HUES64 (cell line): ENCODE measurements at regions not wholly inside any gene's neighbourhood (a gene's known extent, or its start where the extent isn't known, plus 50 kb on each side); places are given as distances from the start of the nearest gene placed in this dataset.

ENCODE experiments used
- H3K27ac ChIP-seq: 2 replicates; pipeline ENCODE4 v1.7.0; 2013; ENCODE audit warnings: low read depth, low read length, inconsistent platforms
- H3K27me3 ChIP-seq: 2 replicates; pipeline ENCODE4 v1.6.1; 2013; ENCODE audit warnings: mild to moderate bottlenecking, low read length; ENCODE audit not compliant: insufficient read depth
- H3K36me3 ChIP-seq: 2 replicates; pipeline ENCODE4 v1.6.1; 2013; ENCODE audit warnings: mild to moderate bottlenecking, low read length; ENCODE audit not compliant: insufficient read depth
- H3K4me1 ChIP-seq: 2 replicates; pipeline ENCODE4 v1.6.1; 2013; ENCODE audit warnings: mild to moderate bottlenecking, low read length, moderate library complexity; ENCODE audit not compliant: insufficient read depth
- H3K4me3 ChIP-seq: 2 replicates; pipeline ENCODE4 v1.5.1; 2013; ENCODE audit warnings: mild to moderate bottlenecking, low read length, moderate library complexity
- H3K9ac ChIP-seq: 2 replicates; pipeline ENCODE4 v1.6.1; 2013; ENCODE audit warnings: mild to moderate bottlenecking, low read depth, low read length
- H3K9me3 ChIP-seq: 2 replicates; pipeline ENCODE4 v1.6.1; 2013; ENCODE audit warnings: low read depth, low read length; ENCODE audit not compliant: insufficient read depth
- WGBS: fragments of 150-250, 120-280 bp; methylation state at CpG from one replicate; pipeline ENCODE4 v1.1.7; 2013; ENCODE audit warnings: missing lambda C conversion rate; 5-methylcytosine and 5-hydroxymethylcytosine counted together

DNA sequence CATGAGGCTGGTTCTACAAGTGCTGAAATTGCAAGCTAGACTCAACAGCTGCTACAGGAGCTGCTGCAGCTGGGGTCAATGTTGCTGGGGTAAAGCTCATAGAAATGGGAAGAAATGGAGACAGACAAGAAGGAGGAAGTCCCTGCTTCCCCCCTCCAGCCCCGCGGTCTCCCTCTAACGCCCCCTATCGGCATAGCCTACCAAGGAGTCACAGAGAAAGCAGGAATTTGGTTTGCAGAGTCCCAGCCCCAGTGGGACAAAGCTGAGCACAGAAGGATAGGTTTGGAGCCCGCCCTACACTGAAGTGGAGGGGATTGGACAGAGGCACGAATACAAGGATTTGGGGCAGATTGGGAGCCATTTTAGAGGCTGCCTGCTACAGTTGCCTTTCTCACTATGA lies 176.9 kb upstream of the ANKRD28 start:
- Histone ChIP-seq H3K27ac (no peak overlapping the region), H3K9me3 (no peaks in the 10 kb centered on the region), H3K27me3 (no peaks in the 10 kb centered on the region), H3K4me3 (no peak overlapping the region), H3K4me1 (no peaks in the 10 kb centered on the region), H3K9ac (no peak overlapping the region), H3K36me3 (no peaks in the 10 kb centered on the region)
- WGBS: 50% methylated on average over 6 of the region's 6 CpGs

DNA sequence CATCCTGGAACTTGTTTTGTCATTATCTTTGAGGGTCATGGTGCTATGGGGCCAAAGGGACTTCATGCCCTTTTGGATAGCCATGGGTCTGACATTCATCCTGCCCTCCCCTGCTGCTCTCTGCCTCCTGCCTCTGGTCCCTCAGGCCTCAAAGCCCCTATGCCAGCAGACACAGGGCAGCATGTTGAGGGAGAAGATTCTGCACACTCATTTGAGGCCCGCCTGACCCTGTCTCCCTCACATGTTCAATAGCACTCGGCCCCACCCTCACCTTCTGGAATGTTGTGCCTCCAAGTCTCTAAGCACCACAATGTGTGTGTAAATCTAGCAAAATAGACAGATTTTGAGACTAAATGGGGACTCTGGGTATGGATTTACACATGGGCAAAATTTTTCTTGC lies 178.7 kb upstream of the ANKRD28 start:
- no peaks in the 10 kb centered on the region for H3K36me3 ChIP-seq
- no peaks in the 10 kb centered on the region for H3K4me1 ChIP-seq
- H3K4me3 ChIP-seq: no peak overlapping the region
- 50% methylated on average over 2 of the region's 2 CpGs for WGBS
- no peak overlapping the region for H3K27ac ChIP-seq
- no peak overlapping the region for H3K9ac ChIP-seq
- H3K9me3 ChIP-seq: no peaks in the 10 kb centered on the region
- no peaks in the 10 kb centered on the region for H3K27me3 ChIP-seq

DNA sequence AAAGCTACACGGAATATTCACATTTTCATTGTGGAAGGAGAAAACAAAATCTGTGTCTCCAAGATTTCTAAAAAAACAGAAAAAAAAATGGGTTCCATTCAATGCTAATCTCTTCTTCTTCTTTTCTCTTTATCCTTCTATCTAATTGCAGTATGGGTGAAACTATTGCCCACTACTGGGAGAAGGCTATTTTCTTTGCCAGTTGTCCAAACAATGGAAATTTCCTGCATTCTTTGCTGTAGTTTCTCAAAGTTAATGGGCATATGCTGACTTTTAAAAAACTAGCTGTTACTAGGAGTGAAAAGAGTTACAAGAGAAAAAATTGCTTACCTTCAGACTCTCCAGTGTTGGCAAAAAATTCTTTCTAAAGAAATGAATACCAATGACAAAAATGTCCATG lies 179.3 kb upstream of the ANKRD28 start:
- no peaks in the 10 kb centered on the region for H3K9me3 ChIP-seq
- H3K9ac ChIP-seq: no peak overlapping the region
- H3K36me3 ChIP-seq: no peaks in the 10 kb centered on the region
- H3K4me1 ChIP-seq: no peaks in the 10 kb centered on the region
- no peaks in the 10 kb centered on the region for H3K27me3 ChIP-seq
- H3K27ac ChIP-seq: no peak overlapping the region
- 100% methylated on average over 1 of the region's 1 CpG for WGBS
- no peak overlapping the region for H3K4me3 ChIP-seq

DNA sequence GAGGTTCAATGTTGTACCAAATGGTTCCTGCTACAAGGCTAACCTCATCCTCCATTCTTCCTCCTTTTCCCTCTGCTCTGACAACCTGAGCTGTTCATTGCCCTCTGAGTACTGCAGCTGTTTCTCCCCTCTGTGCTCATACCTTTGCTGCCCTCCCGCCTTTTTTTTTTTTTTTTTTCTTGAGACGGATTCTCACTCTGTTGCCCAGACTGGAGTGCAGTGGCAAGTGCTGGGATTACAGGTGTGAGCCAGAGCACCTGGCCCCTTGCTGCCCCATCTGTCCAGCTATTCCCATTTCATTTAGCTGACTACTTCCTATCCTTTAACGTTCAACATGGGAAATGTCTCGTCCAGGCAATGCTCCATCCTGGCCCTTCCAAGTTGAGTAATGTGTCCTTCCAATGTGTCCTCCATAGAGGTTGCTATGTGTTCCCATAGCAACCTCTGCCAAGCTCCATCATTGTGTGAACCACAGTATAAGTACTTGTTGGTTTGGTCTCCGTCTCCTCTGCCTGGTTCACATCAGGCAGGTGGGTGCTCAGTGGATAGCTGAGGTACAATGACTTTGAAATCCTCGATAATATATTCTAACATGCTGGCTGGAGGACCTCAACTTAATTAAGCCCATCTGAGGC lies 179.9 kb upstream of the ANKRD28 start:
- Histone ChIP-seq H3K27ac (no peak overlapping the region), H3K4me3 (no peak overlapping the region), H3K9ac (no peak overlapping the region), H3K4me1 (0 out of 2 replicates have a peak, but pooled peaks cover 4% of the 10 kb centered on the region), H3K9me3 (no peaks in the 10 kb centered on the region), H3K27me3 (no peaks in the 10 kb centered on the region), H3K36me3 (no peaks in the 10 kb centered on the region)
- 85% methylated on average over 5 of the region's 6 CpGs for WGBS

- 97% methylated on average over 2 of the region's 2 CpGs for WGBS
These were observed 181.0 kb upstream of the ANKRD28 start for GRCh38 chr3:15978801-15979200.

DNA sequence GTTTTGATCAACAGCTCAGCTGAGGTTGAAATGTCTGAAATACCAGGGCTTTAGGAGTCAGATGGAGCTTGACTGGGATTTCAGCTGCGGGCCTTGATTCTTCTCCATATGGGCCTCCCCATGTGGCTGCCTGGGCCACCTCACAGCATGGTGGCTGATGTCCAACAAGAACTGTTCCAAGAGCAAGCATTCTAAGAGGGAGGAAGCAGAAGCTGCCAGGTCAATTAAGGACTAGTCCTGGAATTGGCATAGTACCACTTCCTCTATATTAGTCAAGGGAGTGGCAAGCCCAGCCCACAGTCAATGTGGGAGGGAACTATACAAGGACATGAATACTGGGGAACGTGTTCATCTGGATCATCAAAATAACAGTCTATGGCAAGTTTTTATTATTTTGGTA lies 181.7 kb upstream of the ANKRD28 start:
- no peaks in the 10 kb centered on the region for H3K27me3 ChIP-seq
- 0 out of 2 replicates have a peak, but pooled peaks cover 10% of the 10 kb centered on the region for H3K4me1 ChIP-seq
- H3K36me3 ChIP-seq: no peaks in the 10 kb centered on the region
- no peak overlapping the region for H3K9ac ChIP-seq
- 89% methylated on average over 2 of the region's 2 CpGs for WGBS
- H3K4me3 ChIP-seq: no peak overlapping the region
- H3K27ac ChIP-seq: no peak overlapping the region
- no peaks in the 10 kb centered on the region for H3K9me3 ChIP-seq

More at GRCh38 chr3:15978801-15979200, 181.0 kb upstream of the ANKRD28 start:
- no peaks in the 10 kb centered on the region for H3K27me3 ChIP-seq
- H3K4me3 ChIP-seq: no peak overlapping the region
- 0 out of 2 replicates have a peak, but pooled peaks cover 10% of the 10 kb centered on the region for H3K4me1 ChIP-seq
- H3K36me3 ChIP-seq: no peaks in the 10 kb centered on the region
- H3K27ac ChIP-seq: no peak overlapping the region
- H3K9ac ChIP-seq: no peak overlapping the region
- H3K9me3 ChIP-seq: no peaks in the 10 kb centered on the region

DNA sequence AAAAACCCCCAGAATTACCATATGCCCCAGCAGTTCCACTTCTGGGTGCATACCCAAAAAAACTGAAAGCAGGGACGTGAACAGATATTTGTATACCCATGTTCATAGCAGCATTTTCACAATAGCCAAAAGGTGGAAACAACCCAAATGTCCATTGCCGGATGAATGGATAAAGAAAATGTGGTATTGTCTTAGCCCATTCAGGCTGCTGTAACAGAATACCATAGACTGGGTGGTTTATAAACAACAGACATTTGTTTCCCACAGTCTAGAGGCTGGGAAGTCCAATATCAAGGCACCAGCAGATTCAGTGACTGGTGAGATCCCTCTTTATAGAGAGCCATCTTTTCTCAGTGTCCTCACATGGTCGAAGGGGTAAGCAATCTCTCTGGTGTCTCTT lies 182.1 kb upstream of the ANKRD28 start:
- 97% methylated on average over 2 of the region's 3 CpGs for WGBS
- Histone ChIP-seq H3K27me3 (no peaks in the 10 kb centered on the region), H3K27ac (no peak overlapping the region), H3K4me1 (0 out of 2 replicates have a peak, but pooled peaks cover 10% of the 10 kb centered on the region), H3K4me3 (no peak overlapping the region), H3K9me3 (no peaks in the 10 kb centered on the region), H3K36me3 (no peaks in the 10 kb centered on the region), H3K9ac (no peak overlapping the region)

GRCh38 chr3:15982243-15982642 lies 184.5 kb upstream of the ANKRD28 start:
- H3K36me3 ChIP-seq: no peaks in the 10 kb centered on the region
- no peak overlapping the region for H3K27ac ChIP-seq
- H3K9ac ChIP-seq: no peak overlapping the region
- H3K9me3 ChIP-seq: peaks cover 2% of the 10 kb centered on the region
- whole genome bisulfite sequencing: 95% methylated on average over 1 of the region's 1 CpG
- no peaks in the 10 kb centered on the region for H3K27me3 ChIP-seq
- no peak overlapping the region for H3K4me3 ChIP-seq
- 0 out of 2 replicates have a peak, but pooled peaks cover 10% of the 10 kb centered on the region for H3K4me1 ChIP-seq

- Histone ChIP-seq H3K36me3 (no peaks in the 10 kb centered on the region), H3K9ac (no peak overlapping the region), H3K4me1 (0 out of 2 replicates have a peak, but pooled peaks cover 10% of the 10 kb centered on the region), H3K4me3 (no peak overlapping the region), H3K27ac (no peak overlapping the region), H3K9me3 (peaks cover 5% of the 10 kb centered on the region), H3K27me3 (no peaks in the 10 kb centered on the region)
- WGBS: 92% methylated on average over 10 of the region's 10 CpGs
These were observed 185.0 kb upstream of the ANKRD28 start for GRCh38 chr3:15982667-15983196.

DNA sequence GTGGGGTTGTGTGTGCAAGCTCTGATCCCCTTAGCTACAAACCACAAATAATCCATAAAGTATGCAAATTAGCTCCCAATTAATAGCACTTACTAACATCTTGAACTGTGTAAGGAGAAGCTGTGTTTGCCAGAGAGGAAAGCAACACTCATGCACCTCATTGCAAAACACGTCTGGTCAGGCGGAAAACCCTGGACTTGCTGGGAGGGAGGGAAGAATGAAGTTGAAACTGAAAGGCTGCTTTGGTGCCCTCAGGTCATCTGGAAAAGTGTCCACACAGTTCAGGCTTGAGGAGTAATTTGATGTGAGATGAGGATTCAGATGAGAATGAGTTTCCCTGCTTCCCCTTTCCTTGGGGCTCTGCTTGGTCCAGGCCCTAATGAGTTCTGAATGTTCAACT lies 185.5 kb upstream of the ANKRD28 start:
- Histone ChIP-seq H3K4me1 (0 out of 2 replicates have a peak, but pooled peaks cover 10% of the 10 kb centered on the region), H3K9me3 (peaks cover 10% of the 10 kb centered on the region)
- 95% methylated on average over 2 of the region's 2 CpGs for WGBS

GRCh38 chr3:15983693-15984092 lies 185.9 kb upstream of the ANKRD28 start:
- no peaks in the 10 kb centered on the region for H3K36me3 ChIP-seq
- H3K9ac ChIP-seq: no peak overlapping the region
- no peak overlapping the region for H3K4me3 ChIP-seq
- H3K9me3 ChIP-seq: peaks cover 11% of the 10 kb centered on the region
- H3K27me3 ChIP-seq: no peaks in the 10 kb centered on the region
- H3K27ac ChIP-seq: no peak overlapping the region
- 0 out of 2 replicates have a peak, but pooled peaks cover 10% of the 10 kb centered on the region for H3K4me1 ChIP-seq
- WGBS: no CpG with 5 or more reads among the region's 1 CpG

More for the DNA sequence above, 185.5 kb upstream of the ANKRD28 start:
- H3K27ac ChIP-seq: no peak overlapping the region
- no peak overlapping the region for H3K4me3 ChIP-seq
- H3K27me3 ChIP-seq: no peaks in the 10 kb centered on the region
- H3K9ac ChIP-seq: no peak overlapping the region
- H3K36me3 ChIP-seq: no peaks in the 10 kb centered on the region
